Activated T-helper 2 cell treated with anti-CD3 and anti-CD28 coated beads, Interferon-gamma antibody, Interleukin-2, Interleukin-4, amounts not matched to agents 10 μg/mL and 5 μg/mL and 100 μg/mL, durations not matched to agents 14 hours and 24 hours and 36 hours (primary cell): ENCODE measurements at regions not wholly inside any gene's neighbourhood (a gene's known extent, or its start where the extent isn't known, plus 50 kb on each side); places are given as distances from the start of the nearest gene placed in this dataset.

Experiments
- DNase-seq: peaks from one replicate; pipeline ENCODE4 v3.0.0; 2021; ENCODE audit warnings: low spot score
- H3K27ac Mint-ChIP-seq: one replicate; pipeline ENCODE4 v1.8.0; 2021; ENCODE audit warnings: mixed read lengths
- H3K27me3 Mint-ChIP-seq: one replicate; pipeline ENCODE4 v1.8.0; 2021; ENCODE audit warnings: low read depth, mixed read lengths
- H3K36me3 Mint-ChIP-seq: one replicate; pipeline ENCODE4 v1.8.0; 2021; ENCODE audit warnings: low read depth, mixed read lengths
- H3K4me1 Mint-ChIP-seq: one replicate; pipeline ENCODE4 v1.8.0; 2021; ENCODE audit warnings: low read depth, mixed read lengths
- H3K4me3 Mint-ChIP-seq: one replicate; pipeline ENCODE4 v1.8.0; 2021; ENCODE audit warnings: low read depth, mild to moderate bottlenecking, moderate library complexity, mixed read lengths
- H3K9me3 Mint-ChIP-seq: one replicate; pipeline ENCODE4 v1.8.0; 2021; ENCODE audit warnings: mixed read lengths
- intact Hi-C: fragments of 100-400 bp; cut with micrococcal nuclease; formaldehyde crosslinking; loops from one replicate; pipeline ENCODE4 v1.15.1; 2023

- intact Hi-C loops: no loop called here
- H3K4me1 Mint-ChIP-seq: no peaks in the 10 kb centered on the region
- H3K4me3 Mint-ChIP-seq: no peak overlapping the region
- no peak overlapping the region for H3K27ac Mint-ChIP-seq
- DNase-seq: no peak
- no peaks in the 10 kb centered on the region for H3K27me3 Mint-ChIP-seq
- H3K36me3 Mint-ChIP-seq: no peaks in the 10 kb centered on the region
- no peaks in the 10 kb centered on the region for H3K9me3 Mint-ChIP-seq
These were observed 412.8 kb upstream of the NRSN1 start for GRCh38 chr6:23713211-23713610.

- intact Hi-C loops: no loop called here
- Mint-ChIP-seq H3K9me3 (no peaks in the 10 kb centered on the region), H3K4me3 (no peak overlapping the region), H3K27ac (no peak overlapping the region), H3K27me3 (no peaks in the 10 kb centered on the region), H3K4me1 (no peaks in the 10 kb centered on the region), H3K36me3 (no peaks in the 10 kb centered on the region)
- DNase-seq: no peak
These were observed 397.3 kb upstream of the NRSN1 start for GRCh38 chr6:23728707-23729106.

GRCh38 chr6:23731609-23732008 is 394.4 kb upstream of the NRSN1 start:
- no peaks in the 10 kb centered on the region for H3K36me3 Mint-ChIP-seq
- H3K4me3 Mint-ChIP-seq: no peak overlapping the region

GRCh38 chr6:23732521-23732920 is 393.5 kb upstream of the NRSN1 start:
- intact Hi-C loops: no loop called here
- Mint-ChIP-seq H3K36me3 (no peaks in the 10 kb centered on the region), H3K9me3 (no peaks in the 10 kb centered on the region), H3K27ac (no peak overlapping the region), H3K4me1 (no peaks in the 10 kb centered on the region), H3K4me3 (no peak overlapping the region), H3K27me3 (no peaks in the 10 kb centered on the region)
- DNase-seq: no peak

More at GRCh38 chr6:23731609-23732008, 394.4 kb upstream of the NRSN1 start:
- no peak for DNase-seq
- intact Hi-C loops: no loop called here
- no peaks in the 10 kb centered on the region for H3K9me3 Mint-ChIP-seq
- H3K4me1 Mint-ChIP-seq: no peaks in the 10 kb centered on the region
- H3K27ac Mint-ChIP-seq: no peak overlapping the region
- H3K27me3 Mint-ChIP-seq: no peaks in the 10 kb centered on the region

- Mint-ChIP-seq H3K4me1 (no peaks in the 10 kb centered on the region), H3K27me3 (no peaks in the 10 kb centered on the region), H3K4me3 (no peak overlapping the region), H3K27ac (no peak overlapping the region), H3K9me3 (no peaks in the 10 kb centered on the region), H3K36me3 (no peaks in the 10 kb centered on the region)
- intact Hi-C loops: no loop called here
- no peak for DNase-seq
These were observed 390.9 kb upstream of the NRSN1 start for GRCh38 chr6:23735151-23735550.

- Mint-ChIP-seq H3K9me3 (no peaks in the 10 kb centered on the region), H3K27ac (no peak overlapping the region), H3K4me3 (no peak overlapping the region), H3K27me3 (no peaks in the 10 kb centered on the region), H3K36me3 (no peaks in the 10 kb centered on the region), H3K4me1 (no peaks in the 10 kb centered on the region)
- intact Hi-C loops: no loop called here
- DNase-seq: no peak
These were observed 389.4 kb upstream of the NRSN1 start for GRCh38 chr6:23736577-23736976.

- H3K4me1 Mint-ChIP-seq: no peaks in the 10 kb centered on the region
- no peak for DNase-seq
- H3K36me3 Mint-ChIP-seq: no peaks in the 10 kb centered on the region
- no peaks in the 10 kb centered on the region for H3K27me3 Mint-ChIP-seq
- no peak overlapping the region for H3K27ac Mint-ChIP-seq
- H3K9me3 Mint-ChIP-seq: peaks cover 4% of the 10 kb centered on the region
- no peak overlapping the region for H3K4me3 Mint-ChIP-seq
- intact Hi-C loops: no loop called here
These were observed 378.8 kb upstream of the NRSN1 start for GRCh38 chr6:23747239-23747638.

- no peak for DNase-seq
- Mint-ChIP-seq H3K4me3 (no peak overlapping the region), H3K4me1 (no peaks in the 10 kb centered on the region), H3K9me3 (peaks cover 10% of the 10 kb centered on the region), H3K36me3 (no peaks in the 10 kb centered on the region), H3K27ac (no peak overlapping the region), H3K27me3 (no peaks in the 10 kb centered on the region)
- intact Hi-C loops: no loop called here
These were observed 373.6 kb upstream of the NRSN1 start for GRCh38 chr6:23752414-23752813.

GRCh38 chr6:23754197-23754596 is 371.8 kb upstream of the NRSN1 start:
- intact Hi-C loops: no loop called here
- H3K27ac Mint-ChIP-seq: no peak overlapping the region
- DNase-seq: no peak
- H3K9me3 Mint-ChIP-seq: peaks cover 6% of the 10 kb centered on the region
- no peaks in the 10 kb centered on the region for H3K27me3 Mint-ChIP-seq
- H3K4me1 Mint-ChIP-seq: no peaks in the 10 kb centered on the region
- H3K4me3 Mint-ChIP-seq: no peak overlapping the region
- H3K36me3 Mint-ChIP-seq: no peaks in the 10 kb centered on the region

GRCh38 chr6:23775127-23775526 is 350.9 kb upstream of the NRSN1 start:
- Mint-ChIP-seq H3K27ac (no peak overlapping the region), H3K9me3 (no peaks in the 10 kb centered on the region), H3K4me1 (no peaks in the 10 kb centered on the region), H3K4me3 (no peak overlapping the region), H3K36me3 (no peaks in the 10 kb centered on the region), H3K27me3 (no peaks in the 10 kb centered on the region)
- DNase-seq: no peak
- intact Hi-C loops: no loop called here

GRCh38 chr6:23783901-23784300 is 342.1 kb upstream of the NRSN1 start:
- no peaks in the 10 kb centered on the region for H3K4me1 Mint-ChIP-seq
- no peaks in the 10 kb centered on the region for H3K36me3 Mint-ChIP-seq
- no peak overlapping the region for H3K27ac Mint-ChIP-seq
- no peak overlapping the region for H3K4me3 Mint-ChIP-seq
- peaks cover 8% of the 10 kb centered on the region for H3K9me3 Mint-ChIP-seq
- H3K27me3 Mint-ChIP-seq: no peaks in the 10 kb centered on the region
- no peak for DNase-seq
- intact Hi-C loops: no loop called here

- Mint-ChIP-seq H3K27me3 (no peaks in the 10 kb centered on the region), H3K4me3 (no peak overlapping the region), H3K9me3 (peaks cover 8% of the 10 kb centered on the region), H3K4me1 (no peaks in the 10 kb centered on the region), H3K27ac (no peak overlapping the region), H3K36me3 (no peaks in the 10 kb centered on the region)
- intact Hi-C loops: no loop called here
- DNase-seq: no peak
These were observed 341.6 kb upstream of the NRSN1 start for GRCh38 chr6:23784301-23784919.

- intact Hi-C loops: no loop called here
- Mint-ChIP-seq H3K4me1 (no peaks in the 10 kb centered on the region), H3K9me3 (no peaks in the 10 kb centered on the region), H3K36me3 (no peaks in the 10 kb centered on the region), H3K27me3 (no peaks in the 10 kb centered on the region), H3K27ac (no peak overlapping the region), H3K4me3 (no peak overlapping the region)
- DNase-seq: no peak
These were observed 335.3 kb upstream of the NRSN1 start for GRCh38 chr6:23790756-23791155.

GRCh38 chr6:23797041-23797440 is 329.0 kb upstream of the NRSN1 start:
- H3K9me3 Mint-ChIP-seq: no peaks in the 10 kb centered on the region
- no peaks in the 10 kb centered on the region for H3K36me3 Mint-ChIP-seq
- no peak for DNase-seq
- H3K4me1 Mint-ChIP-seq: no peaks in the 10 kb centered on the region
- H3K27ac Mint-ChIP-seq: no peak overlapping the region
- no peaks in the 10 kb centered on the region for H3K27me3 Mint-ChIP-seq
- H3K4me3 Mint-ChIP-seq: no peak overlapping the region
- intact Hi-C loops: no loop called here
